WI38 (cell line): ENCODE measurements at regions not wholly inside any gene's neighbourhood (a gene's known extent, or its start where the extent isn't known, plus 50 kb on each side); places are given as distances from the start of the nearest gene placed in this dataset.

Experiments used
- H3K4me3 ChIP-seq: 2 replicates; pipeline ENCODE4 v1.5.1; 2011; ENCODE audit warnings: low read depth, mild to moderate bottlenecking, control low read depth, low read length
- TF ChIP-seq, protein P1 (sequence below): IDR thresholded peaks from 2 replicates; pipeline ENCODE4 v1.5.1; 2012; ENCODE audit warnings: low read depth, mild to moderate bottlenecking, control low read depth, low read length

DNA sequence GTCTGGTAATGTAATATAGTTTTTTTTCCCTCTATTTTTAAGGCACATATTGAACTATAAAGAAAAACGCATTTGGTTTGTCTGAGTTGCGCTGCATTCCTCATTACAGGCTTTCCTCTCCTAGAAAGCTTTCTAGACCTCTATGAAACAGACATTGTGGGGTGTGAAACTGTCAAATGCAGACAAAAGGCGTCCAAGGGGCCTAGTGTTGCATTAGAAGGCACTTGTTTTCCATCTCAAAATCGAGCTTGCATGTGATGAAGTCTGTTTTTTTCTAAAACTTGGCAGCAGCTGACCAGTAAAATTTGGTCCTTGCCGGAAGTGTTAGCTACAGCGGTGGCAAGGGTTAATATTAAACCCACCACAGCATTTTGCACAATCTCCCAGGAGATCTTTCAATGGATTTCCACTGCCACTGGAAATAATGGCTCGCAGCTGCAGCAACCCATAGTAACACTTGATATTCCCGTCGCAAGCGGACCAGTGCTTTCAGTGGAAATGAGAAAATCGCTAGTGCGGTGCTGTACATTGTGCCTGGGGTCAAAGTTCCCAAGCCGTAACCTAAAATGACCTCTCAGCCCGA lies 602.6 kb downstream of the KCNJ2 start:
- no peak overlapping the region for H3K4me3 ChIP-seq
- TF ChIP-seq, protein P1, sequence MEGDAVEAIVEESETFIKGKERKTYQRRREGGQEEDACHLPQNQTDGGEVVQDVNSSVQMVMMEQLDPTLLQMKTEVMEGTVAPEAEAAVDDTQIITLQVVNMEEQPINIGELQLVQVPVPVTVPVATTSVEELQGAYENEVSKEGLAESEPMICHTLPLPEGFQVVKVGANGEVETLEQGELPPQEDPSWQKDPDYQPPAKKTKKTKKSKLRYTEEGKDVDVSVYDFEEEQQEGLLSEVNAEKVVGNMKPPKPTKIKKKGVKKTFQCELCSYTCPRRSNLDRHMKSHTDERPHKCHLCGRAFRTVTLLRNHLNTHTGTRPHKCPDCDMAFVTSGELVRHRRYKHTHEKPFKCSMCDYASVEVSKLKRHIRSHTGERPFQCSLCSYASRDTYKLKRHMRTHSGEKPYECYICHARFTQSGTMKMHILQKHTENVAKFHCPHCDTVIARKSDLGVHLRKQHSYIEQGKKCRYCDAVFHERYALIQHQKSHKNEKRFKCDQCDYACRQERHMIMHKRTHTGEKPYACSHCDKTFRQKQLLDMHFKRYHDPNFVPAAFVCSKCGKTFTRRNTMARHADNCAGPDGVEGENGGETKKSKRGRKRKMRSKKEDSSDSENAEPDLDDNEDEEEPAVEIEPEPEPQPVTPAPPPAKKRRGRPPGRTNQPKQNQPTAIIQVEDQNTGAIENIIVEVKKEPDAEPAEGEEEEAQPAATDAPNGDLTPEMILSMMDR: no peak

- no peak overlapping the region for H3K4me3 ChIP-seq
- TF ChIP-seq, protein P1: no peak
Measured at GRCh38 chr17:70772761-70773160, 603.4 kb downstream of the KCNJ2 start.

GRCh38 chr17:70773258-70773657 lies 603.9 kb downstream of the KCNJ2 start:
- TF ChIP-seq, protein P1: no peak
- H3K4me3 ChIP-seq: no peak overlapping the region

DNA sequence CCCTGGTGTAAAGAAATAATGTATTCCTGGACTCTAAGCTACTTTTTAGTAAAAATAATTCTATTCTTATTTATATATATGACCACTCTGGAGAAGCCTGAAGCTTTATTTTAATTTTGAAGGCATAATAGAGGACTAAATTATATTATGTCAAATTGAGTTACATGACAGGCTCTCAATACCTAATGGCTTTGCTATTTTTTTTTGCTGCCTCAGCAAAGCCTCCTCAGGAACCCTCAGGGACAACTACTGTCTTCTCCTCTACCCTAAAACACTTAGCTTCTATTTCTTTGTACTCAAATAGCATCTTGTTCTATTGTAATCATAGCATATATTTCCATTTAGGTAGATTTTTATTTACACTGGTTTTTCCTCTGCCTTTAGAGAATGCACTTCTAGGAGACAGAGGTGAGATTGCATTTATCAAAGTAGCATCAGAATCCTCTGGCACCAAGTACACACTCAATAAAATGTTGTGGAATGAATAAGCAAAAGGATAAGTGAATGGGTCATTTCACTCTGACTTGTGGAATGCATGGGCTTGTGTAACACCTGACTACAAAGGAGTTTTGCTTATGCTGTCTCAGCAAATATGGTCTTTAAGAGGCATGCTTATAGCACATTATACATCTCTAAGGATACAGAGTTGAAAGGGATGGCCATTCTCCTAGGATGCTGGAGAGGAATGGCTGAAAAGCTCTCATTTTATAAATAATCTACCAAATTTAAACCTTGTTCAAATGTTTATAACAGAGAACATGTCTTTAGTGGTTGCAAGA lies 605.2 kb downstream of the KCNJ2 start:
- no peak overlapping the region for H3K4me3 ChIP-seq
- TF ChIP-seq, protein P1: no peak

- TF ChIP-seq, protein P1: no peak
- H3K4me3 ChIP-seq: no peak overlapping the region
Measured at GRCh38 chr17:70775679-70776078, 606.3 kb downstream of the KCNJ2 start.

DNA sequence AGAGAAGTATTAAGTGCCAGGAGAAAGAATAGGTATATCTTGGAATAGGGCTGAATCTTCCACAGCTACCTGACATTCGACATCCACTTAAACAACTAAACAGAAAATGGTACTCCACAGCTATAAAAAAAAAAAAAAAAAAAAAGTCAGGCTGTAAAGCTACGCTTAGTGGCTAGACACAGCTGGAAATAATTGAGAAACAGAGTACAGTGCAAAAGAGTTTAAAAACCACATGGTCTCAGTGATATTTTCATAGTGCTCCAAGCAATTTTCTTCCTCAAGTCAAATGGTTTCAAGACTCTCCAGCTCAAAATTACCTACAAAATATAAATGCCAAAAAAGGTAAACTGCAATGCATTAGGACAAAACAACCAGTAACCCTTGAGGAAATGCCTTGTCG lies 607.1 kb downstream of the KCNJ2 start:
- TF ChIP-seq, protein P1: no peak
- H3K4me3 ChIP-seq: no peak overlapping the region

- TF ChIP-seq, protein P1: no peak
- H3K4me3 ChIP-seq: no peak overlapping the region
Measured at GRCh38 chr17:70780031-70780430, 610.7 kb downstream of the KCNJ2 start.
